ENCODE measurements at regions not wholly inside any gene's neighbourhood (a gene's known extent, or its start where the extent isn't known, plus 50 kb on each side); places are given as distances from the start of the nearest gene placed in this dataset.

GRCh38 chr1:47708658-47709018 is 270.8 kb downstream of the FOXD2 start:
- no peak for DNase-seq

DNA sequence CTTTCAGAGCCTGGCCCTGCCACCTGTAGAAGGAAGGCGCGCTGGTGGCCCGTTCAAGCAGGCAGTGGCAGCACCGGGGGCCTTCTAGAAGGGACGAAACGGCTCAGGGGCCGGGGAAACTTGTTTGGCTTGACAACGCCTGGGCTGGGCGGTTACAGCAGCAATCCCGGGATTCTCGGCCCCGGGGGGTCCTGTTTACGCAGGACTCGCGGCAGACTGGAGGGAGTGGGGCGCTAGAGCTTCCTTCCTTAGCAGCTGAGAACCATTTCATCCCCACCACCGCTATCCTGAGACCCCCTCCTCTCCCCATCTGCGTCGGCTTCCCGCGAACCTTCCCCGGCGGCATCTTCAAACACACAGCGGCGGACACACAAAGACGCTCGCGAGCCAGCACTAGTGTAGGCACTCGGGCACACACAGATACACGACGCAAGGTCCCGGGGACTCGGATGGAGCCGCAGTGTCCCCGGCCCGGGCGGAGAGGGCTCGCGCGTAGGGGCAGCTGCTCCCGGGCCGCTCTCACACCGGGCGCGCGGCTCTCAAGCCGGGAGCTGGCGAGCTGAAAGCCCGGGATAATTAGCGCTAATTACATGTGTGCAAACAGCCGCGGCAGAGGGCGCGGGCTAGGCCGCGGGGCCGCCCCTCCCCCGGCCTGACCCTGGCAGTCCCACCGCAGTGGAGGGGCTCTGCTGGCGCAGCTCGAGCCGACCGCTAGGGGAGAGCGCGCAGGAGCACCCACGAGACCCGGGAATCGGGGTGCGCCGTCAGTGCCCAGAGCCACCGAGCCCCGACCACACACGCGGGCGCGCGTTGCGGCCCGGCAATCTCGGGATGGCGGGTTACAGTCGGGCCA is 271.4 kb downstream of the FOXD2 start:
- DNase-seq: no peak

GRCh38 chr1:47709872-47710231 is 272.0 kb downstream of the FOXD2 start:
- DNase-seq: no peak

DNA sequence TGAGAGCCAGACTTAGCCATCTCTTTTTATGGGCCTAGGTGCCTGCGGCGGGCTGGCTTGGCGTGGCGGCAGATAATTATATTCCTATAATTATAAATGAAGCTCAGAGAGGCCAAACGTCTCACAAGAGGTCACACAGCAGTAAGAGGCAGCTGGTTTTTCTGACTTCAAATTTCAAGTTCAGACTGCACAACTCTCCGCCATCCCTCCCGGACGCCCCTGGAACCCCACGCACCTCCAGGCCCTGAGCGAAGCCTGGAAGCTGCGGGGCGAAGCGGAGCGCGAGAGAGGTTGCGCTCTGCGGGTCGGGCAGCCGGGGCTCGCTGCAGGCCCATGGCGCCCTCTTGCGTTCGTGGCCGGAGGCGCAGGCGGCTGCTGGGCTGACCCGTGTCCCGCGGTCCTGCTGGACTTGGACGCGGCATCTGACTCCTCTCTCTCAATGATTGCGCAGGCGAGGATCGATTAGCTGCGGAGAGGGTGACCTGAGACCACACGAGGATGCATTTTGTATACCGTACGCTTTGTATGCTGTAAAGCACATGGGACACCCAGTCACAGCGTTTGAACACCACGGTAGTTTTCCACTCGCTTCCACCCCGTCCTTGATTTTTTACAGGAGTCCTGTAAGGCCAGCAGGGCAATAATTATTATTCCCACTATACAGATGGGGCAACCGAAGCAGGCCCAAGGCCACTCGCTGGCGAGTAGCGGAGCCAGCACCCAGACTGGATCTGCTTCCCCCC is 272.7 kb downstream of the FOXD2 start:
- peak; percentile 71 for DNase-seq
